OCI-LY7 (cell line): ENCODE measurements at regions not wholly inside any gene's neighbourhood (a gene's known extent, or its start where the extent isn't known, plus 50 kb on each side); places are given as distances from the start of the nearest gene placed in this dataset.

ENCODE experiments used
- BruUV-seq: library from RNA; stranded (reverse); fragments of 400-500 nt; replicated peaks from 2 replicates; lab custom pipeline; 2021; lab: Mats Ljungman, UMichigan
- CTCF ChIA-PET: fragments of 300-600 bp; sonication (Branson Sonifier 250); formaldehyde crosslinking; loops from one replicate; lab custom pipeline; 2022; ENCODE audit warnings: antibody characterized with exemption; ENCODE audit not compliant: unreplicated experiment; lab: Charles Lee
- POLR2A ChIA-PET: fragments of 300-600 bp; sonication (Branson Sonifier 250); formaldehyde crosslinking; loops from one replicate; lab custom pipeline; 2022; ENCODE audit warnings: antibody characterized with exemption; lab: Charles Lee
- DNase-seq: peaks from one replicate; pipeline ENCODE4 v3.0.0-alpha.2; 2015; ENCODE audit warnings: low spot score
- H2AFZ ChIP-seq: fragments of 200-600 bp; sonication (generic), shearing (Covaris generic); 2 replicates; pipeline ENCODE4 v1.6.1; 2014; ENCODE audit warnings: mild to moderate bottlenecking, antibody characterized with exemption, low read length, moderate library complexity
- H3K27ac ChIP-seq: fragments of 200-600 bp; sonication (generic); 2 replicates; pipeline ENCODE4 v1.5.1; 2014; ENCODE audit warnings: mixed run types, low read depth, mild to moderate bottlenecking, moderate library complexity, low read length, inconsistent platforms; ENCODE audit not compliant: poor library complexity, severe bottlenecking
- H3K36me3 ChIP-seq: fragments of 200-600 bp; sonication (generic); 2 replicates; pipeline ENCODE4 v1.6.1; 2014; ENCODE audit warnings: mild to moderate bottlenecking, antibody characterized with exemption, low read length, moderate library complexity, mixed read lengths; ENCODE audit not compliant: insufficient read depth
- H3K4me1 ChIP-seq: fragments of 200-600 bp; sonication (generic); 2 replicates; pipeline ENCODE4 v1.5.1; 2014; ENCODE audit warnings: mild to moderate bottlenecking, low read length; ENCODE audit not compliant: insufficient read depth, poor library complexity, severe bottlenecking
- H3K4me2 ChIP-seq: fragments of 200-600 bp; sonication (generic); 2 replicates; pipeline ENCODE4 v1.6.1; 2014; ENCODE audit warnings: mild to moderate bottlenecking, low read length
- H3K4me3 ChIP-seq: fragments of 200-600 bp; sonication (generic); 2 replicates; pipeline ENCODE4 v1.5.1; 2014; ENCODE audit warnings: mild to moderate bottlenecking, low read depth, low read length; ENCODE audit not compliant: poor library complexity, severe bottlenecking
- H3K79me2 ChIP-seq: fragments of 200-600 bp; sonication (generic); 2 replicates; pipeline ENCODE4 v1.6.1; 2016; ENCODE audit warnings: low read depth, mild to moderate bottlenecking, low read length, moderate library complexity, mixed read lengths; ENCODE audit not compliant: insufficient read depth
- H3K9me2 ChIP-seq: fragments of 200-600 bp; sonication (generic); 2 replicates; pipeline ENCODE4 v1.6.1; 2016; ENCODE audit warnings: mild to moderate bottlenecking, low read length, mixed read lengths; ENCODE audit not compliant: insufficient read depth
- H3K9me3 ChIP-seq: fragments of 200-600 bp; sonication (generic); 2 replicates; pipeline ENCODE4 v1.6.1; 2014; ENCODE audit warnings: mild to moderate bottlenecking, mixed run types, low read length, mixed read lengths
- H4K20me1 ChIP-seq: fragments of 200-600 bp; sonication (generic); 2 replicates; pipeline ENCODE4 v1.6.1; 2014; ENCODE audit warnings: mild to moderate bottlenecking, antibody characterized with exemption, low read length, moderate library complexity, mixed read lengths; ENCODE audit not compliant: insufficient read depth
- CTCF ChIP-seq: fragments of 200-600 bp; sonication (generic); conservative IDR thresholded peaks from 2 replicates; pipeline ENCODE4 v1.5.1; 2014; ENCODE audit warnings: mild to moderate bottlenecking, antibody characterized with exemption, low read length, moderate library complexity, mixed read lengths
- EZH2phosphoT487 ChIP-seq: fragments of 200-600 bp; sonication (generic); IDR thresholded peaks from 2 replicates; pipeline ENCODE4 v1.6.1; 2018; ENCODE audit warnings: low read depth, borderline replicate concordance, mild to moderate bottlenecking, mixed run types, antibody characterized with exemption, low read length, moderate library complexity, mixed read lengths
- intact Hi-C: fragments of 100-400 bp; cut with micrococcal nuclease; formaldehyde crosslinking; loops from one replicate; pipeline ENCODE4 v1.10.0; 2022; ENCODE audit not compliant: unreplicated experiment

GRCh38 chr20:53828682-53829254, 235.1 kb upstream of the ZNF217 start:
- no peaks in the 10 kb centered on the region; the same call in 1 of the 2 replicates for H3K36me3 ChIP-seq
- no TSS peak for BruUV-seq
- intact Hi-C loops = loop anchor here (1.0 to 5.0 kb wide), 2 partner anchors 76 to 90 kb away; no protein-coding TSS in a partner anchor
- peaks cover 73% of the 10 kb centered on the region for H3K4me1 ChIP-seq
- ChIA-PET POLR2A (interaction anchor here (0.5 to 1.4 kb wide), 7 partner anchors 15 to 278 kb away, joined by 3 to 7 read pairs (median 3); no protein-coding TSS in a partner anchor), CTCF (no interaction called here)
- H4K20me1 ChIP-seq = no peaks in the 10 kb centered on the region
- H3K79me2 ChIP-seq = no peaks in the 10 kb centered on the region
- DNase-seq = peak; percentile 50
- peak overlapping the region; percentile 60 for H3K4me3 ChIP-seq
- no peaks in the 10 kb centered on the region for H3K9me2 ChIP-seq
- H3K9me3 ChIP-seq = peaks cover 8% of the 10 kb centered on the region; the same call in 1 of the 2 replicates
- H2AFZ ChIP-seq = peak overlapping the region; percentile 83
- H3K4me2 ChIP-seq = peak overlapping the region; percentile 92
- H3K27ac ChIP-seq = peak overlapping the region; percentile 89
- TF ChIP-seq CTCF = no peak; the same call in 1 of the 2 replicates
- TF ChIP-seq EZH2phosphoT487 = no peak

GRCh38 chr20:53828088-53828681, 234.5 kb upstream of the ZNF217 start:
- H3K79me2 ChIP-seq = no peaks in the 10 kb centered on the region
- ChIA-PET CTCF (no interaction called here), POLR2A (interaction anchor here (0.6 to 2.1 kb wide), 13 partner anchors 8 to 277 kb away, joined by 3 to 9 read pairs (median 4); no protein-coding TSS in a partner anchor)
- DNase-seq = no peak
- no peaks in the 10 kb centered on the region for H3K9me2 ChIP-seq
- H3K36me3 ChIP-seq = no peaks in the 10 kb centered on the region; the same call in 1 of the 2 replicates
- peak overlapping the region; percentile 60 for H3K4me3 ChIP-seq
- peaks cover 8% of the 10 kb centered on the region; the same call in 1 of the 2 replicates for H3K9me3 ChIP-seq
- H4K20me1 ChIP-seq = no peaks in the 10 kb centered on the region
- H3K4me1 ChIP-seq = peaks cover 67% of the 10 kb centered on the region
- TF ChIP-seq EZH2phosphoT487 (no peak), CTCF (no peak)
- peak overlapping the region; percentile 83 for H2AFZ ChIP-seq
- H3K4me2 ChIP-seq = peak overlapping the region; percentile 92
- H3K27ac ChIP-seq = peak overlapping the region; percentile 89
- intact Hi-C loops = loop anchor here (5.0 kb wide), 1 partner anchor 76 kb away; no protein-coding TSS in a partner anchor
- BruUV-seq = no TSS peak
